ENCODE measurements at regions not wholly inside any gene's neighbourhood (a gene's known extent, or its start where the extent isn't known, plus 50 kb on each side); places are given as distances from the start of the nearest gene placed in this dataset.
"Not testable (repeated sequence)": the region's sequence is repeated elsewhere in the genome, so short reads cannot be mapped to it uniquely, and the experiment has no call there.

DNA sequence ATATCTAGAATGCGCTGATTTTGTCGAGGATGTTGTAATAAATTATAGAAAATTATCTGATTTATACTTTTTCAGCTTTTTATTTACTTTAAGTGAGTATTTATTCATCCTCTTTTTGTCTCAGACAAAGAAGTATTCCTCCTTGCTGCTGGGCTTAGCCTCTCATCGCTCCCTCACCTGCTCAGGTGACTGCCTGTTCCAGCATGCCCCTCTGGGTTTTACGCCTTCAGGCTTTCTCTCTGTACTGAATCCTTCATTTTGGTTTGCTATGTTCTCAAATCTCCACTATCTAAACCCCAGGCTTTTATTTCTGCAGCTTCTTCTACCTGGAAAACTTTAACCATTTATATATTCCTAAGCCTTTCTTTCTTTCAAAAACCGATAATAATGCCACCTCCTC is 1650.9 kb upstream of the SEL1L start:
- TF ChIP-seq RARB (CRISPR knock-in tag; IDR thresholded peaks at IDR 0.05): no peak
- no peak for TF ChIP-seq HOXB5 (CRISPR knock-in tag; IDR thresholded peaks at IDR 0.05)
- no peak for TF ChIP-seq RNF2 (IDR thresholded peaks at IDR 0.05; ENCODE audit: borderline replicate concordance, low read depth)
- TF ChIP-seq TP53 (CRISPR knock-in tag; IDR thresholded peaks at IDR 0.05): no peak
- TF ChIP-seq, protein P1, sequence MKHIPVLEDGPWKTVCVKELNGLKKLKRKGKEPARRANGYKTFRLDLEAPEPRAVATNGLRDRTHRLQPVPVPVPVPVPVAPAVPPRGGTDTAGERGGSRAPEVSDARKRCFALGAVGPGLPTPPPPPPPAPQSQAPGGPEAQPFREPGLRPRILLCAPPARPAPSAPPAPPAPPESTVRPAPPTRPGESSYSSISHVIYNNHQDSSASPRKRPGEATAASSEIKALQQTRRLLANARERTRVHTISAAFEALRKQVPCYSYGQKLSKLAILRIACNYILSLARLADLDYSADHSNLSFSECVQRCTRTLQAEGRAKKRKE (CRISPR knock-in tag; IDR thresholded peaks at IDR 0.05; ENCODE audit: low read depth): no peak
- TF ChIP-seq HOXB13 (CRISPR knock-in tag; IDR thresholded peaks at IDR 0.05; ENCODE audit: low read depth): no peak
- TF ChIP-seq, protein P2, sequence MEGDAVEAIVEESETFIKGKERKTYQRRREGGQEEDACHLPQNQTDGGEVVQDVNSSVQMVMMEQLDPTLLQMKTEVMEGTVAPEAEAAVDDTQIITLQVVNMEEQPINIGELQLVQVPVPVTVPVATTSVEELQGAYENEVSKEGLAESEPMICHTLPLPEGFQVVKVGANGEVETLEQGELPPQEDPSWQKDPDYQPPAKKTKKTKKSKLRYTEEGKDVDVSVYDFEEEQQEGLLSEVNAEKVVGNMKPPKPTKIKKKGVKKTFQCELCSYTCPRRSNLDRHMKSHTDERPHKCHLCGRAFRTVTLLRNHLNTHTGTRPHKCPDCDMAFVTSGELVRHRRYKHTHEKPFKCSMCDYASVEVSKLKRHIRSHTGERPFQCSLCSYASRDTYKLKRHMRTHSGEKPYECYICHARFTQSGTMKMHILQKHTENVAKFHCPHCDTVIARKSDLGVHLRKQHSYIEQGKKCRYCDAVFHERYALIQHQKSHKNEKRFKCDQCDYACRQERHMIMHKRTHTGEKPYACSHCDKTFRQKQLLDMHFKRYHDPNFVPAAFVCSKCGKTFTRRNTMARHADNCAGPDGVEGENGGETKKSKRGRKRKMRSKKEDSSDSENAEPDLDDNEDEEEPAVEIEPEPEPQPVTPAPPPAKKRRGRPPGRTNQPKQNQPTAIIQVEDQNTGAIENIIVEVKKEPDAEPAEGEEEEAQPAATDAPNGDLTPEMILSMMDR (IDR thresholded peaks at IDR 0.05): no peak
- no peak for TF ChIP-seq FOSB (CRISPR knock-in tag; IDR thresholded peaks at IDR 0.05)
- no peak for TF ChIP-seq NPAS2 (CRISPR knock-in tag; IDR thresholded peaks at IDR 0.05; ENCODE audit: borderline replicate concordance)
- TF ChIP-seq, protein P3, sequence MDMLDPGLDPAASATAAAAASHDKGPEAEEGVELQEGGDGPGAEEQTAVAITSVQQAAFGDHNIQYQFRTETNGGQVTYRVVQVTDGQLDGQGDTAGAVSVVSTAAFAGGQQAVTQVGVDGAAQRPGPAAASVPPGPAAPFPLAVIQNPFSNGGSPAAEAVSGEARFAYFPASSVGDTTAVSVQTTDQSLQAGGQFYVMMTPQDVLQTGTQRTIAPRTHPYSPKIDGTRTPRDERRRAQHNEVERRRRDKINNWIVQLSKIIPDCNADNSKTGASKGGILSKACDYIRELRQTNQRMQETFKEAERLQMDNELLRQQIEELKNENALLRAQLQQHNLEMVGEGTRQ (IDR thresholded peaks at IDR 0.05): no peak
- TF ChIP-seq POLR2A (IDR thresholded peaks at IDR 0.05; ENCODE audit: low read length): no peak
- TF ChIP-seq GATA3 (IDR thresholded peaks at IDR 0.05; ENCODE audit: borderline replicate concordance): no peak
- no peak for TF ChIP-seq BHLHE40 (IDR thresholded peaks at IDR 0.05; ENCODE audit: low read depth, low read length)
- TF ChIP-seq SMC3 (IDR thresholded peaks at IDR 0.05): no peak
- H3K9me3 ChIP-seq: peaks cover 4% of the 10 kb centered on the region; the same call in 1 of the 3 replicates
- ChIA-PET CTCF (interaction anchor here (0.6 kb wide), 1 partner anchor 688 kb away, joined by 3 read pairs; no protein-coding TSS in a partner anchor), POLR2A (no interaction called here)
- DNase-seq (ENCODE audit: low read depth in 1 of 2, low spot score in 1 of 2) (no peak), FAIRE-seq (no peak), ATAC-seq (no peak)
- no peaks in the 10 kb centered on the region for H3K4me1 ChIP-seq
- no peak overlapping the region for H3K4me3 ChIP-seq
- no peak overlapping the region for H3K4me2 ChIP-seq
- H3K27ac ChIP-seq: no peak overlapping the region
- WGBS (ENCODE audit: missing lambda C conversion rate): 5% methylated on average over 5 of the region's 5 CpGs

DNA sequence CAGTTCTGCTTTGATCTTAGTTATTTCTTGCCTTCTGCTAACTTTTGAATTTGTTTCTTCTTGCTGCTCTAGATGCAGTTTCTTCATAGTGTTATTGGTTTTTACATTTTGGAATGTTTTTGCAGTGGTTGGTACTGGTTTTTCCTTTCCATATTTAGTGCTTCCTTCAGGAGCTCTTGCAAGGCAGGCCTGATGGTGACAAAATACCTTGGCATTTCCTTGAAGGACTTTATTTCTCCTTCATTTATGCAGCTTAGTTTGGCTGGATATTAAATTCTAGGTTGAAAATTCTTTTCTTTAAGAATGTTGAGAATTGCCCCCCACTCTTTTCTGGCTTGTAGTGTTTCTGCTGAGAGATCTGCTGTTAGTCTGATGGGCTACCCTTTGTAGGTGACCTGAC is 1654.7 kb upstream of the SEL1L start:
- DNase-seq (ENCODE audit: low read depth in 1 of 2, low spot score in 1 of 2); ATAC-seq; H3K4me2 ChIP-seq; POLR2A ChIA-PET; H3K4me3 ChIP-seq; H3K27ac ChIP-seq; CTCF ChIA-PET; FAIRE-seq; H3K4me1 ChIP-seq; H3K9me3 ChIP-seq: not testable (repeated sequence)

DNA sequence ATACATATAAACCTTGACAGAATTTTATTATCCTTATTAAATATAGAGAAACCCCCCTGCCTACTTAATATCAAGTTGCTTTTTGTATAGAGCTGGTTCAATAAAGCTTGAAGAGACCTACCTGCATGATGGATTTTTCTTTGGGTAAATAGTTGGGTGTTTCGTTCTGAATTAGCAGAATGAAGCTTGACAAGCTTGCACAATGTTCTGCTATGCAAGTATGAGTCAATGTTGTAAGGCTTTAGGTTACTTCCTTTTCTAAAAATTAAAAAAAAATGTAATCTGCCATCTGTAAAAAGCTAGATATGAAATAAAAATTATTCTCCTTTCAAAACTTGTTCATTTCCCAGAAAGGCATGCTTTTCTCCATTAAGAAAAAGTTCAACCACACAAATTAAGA is 1662.6 kb upstream of the SEL1L start:
- Histone ChIP-seq H3K4me3 (no peak overlapping the region), H3K9me3 (no peaks in the 10 kb centered on the region), H3K4me2 (no peak overlapping the region), H3K4me1 (no peaks in the 10 kb centered on the region), H3K27ac (no peak overlapping the region)
- WGBS (ENCODE audit: missing lambda C conversion rate): 3% methylated on average over 1 of the region's 1 CpG
- ATAC-seq (no peak), DNase-seq (ENCODE audit: low read depth in 1 of 2, low spot score in 1 of 2) (no peak), FAIRE-seq (no peak)
- ChIA-PET POLR2A (no interaction called here), CTCF (interaction anchor here (0.6 kb wide), 1 partner anchor 1504 kb away, joined by 5 read pairs; no protein-coding TSS in a partner anchor)
- TF ChIP-seq CHD4 (IDR thresholded peaks at IDR 0.05; ENCODE audit: borderline replicate concordance) (no peak), ESRRA (IDR thresholded peaks at IDR 0.05; ENCODE audit: borderline replicate concordance, low read length) (no peak), MAZ (IDR thresholded peaks at IDR 0.05; ENCODE audit: borderline replicate concordance, low read depth, low read length) (no peak), POLR2A (IDR thresholded peaks at IDR 0.05; ENCODE audit: low read length) (no peak), HOXA7 (CRISPR knock-in tag; IDR thresholded peaks at IDR 0.05) (no peak), RCOR1 (IDR thresholded peaks at IDR 0.05; ENCODE audit: low read depth, low read length) (no peak), RAD21 (conservative IDR thresholded peaks at IDR 0.05 in 1 of 2, IDR thresholded peaks at IDR 0.05 in 1 of 2) (no peak), RNF2 (IDR thresholded peaks at IDR 0.05; ENCODE audit: borderline replicate concordance, low read depth) (no peak), JUNB (IDR thresholded peaks at IDR 0.05) (no peak), ZFP36 (IDR thresholded peaks at IDR 0.05; ENCODE audit: borderline replicate concordance, partially characterized antibody) (no peak), HDAC2 (IDR thresholded peaks at IDR 0.05) (no peak), NFE2L2 (conservative IDR thresholded peaks at IDR 0.05; ENCODE audit: low read length) (no peak)
- TF ChIP-seq, protein P1 (CRISPR knock-in tag; IDR thresholded peaks at IDR 0.05; ENCODE audit: low read depth): no peak
- TF ChIP-seq, protein P4, sequence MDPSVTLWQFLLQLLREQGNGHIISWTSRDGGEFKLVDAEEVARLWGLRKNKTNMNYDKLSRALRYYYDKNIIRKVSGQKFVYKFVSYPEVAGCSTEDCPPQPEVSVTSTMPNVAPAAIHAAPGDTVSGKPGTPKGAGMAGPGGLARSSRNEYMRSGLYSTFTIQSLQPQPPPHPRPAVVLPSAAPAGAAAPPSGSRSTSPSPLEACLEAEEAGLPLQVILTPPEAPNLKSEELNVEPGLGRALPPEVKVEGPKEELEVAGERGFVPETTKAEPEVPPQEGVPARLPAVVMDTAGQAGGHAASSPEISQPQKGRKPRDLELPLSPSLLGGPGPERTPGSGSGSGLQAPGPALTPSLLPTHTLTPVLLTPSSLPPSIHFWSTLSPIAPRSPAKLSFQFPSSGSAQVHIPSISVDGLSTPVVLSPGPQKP (IDR thresholded peaks at IDR 0.05; ENCODE audit: low read depth, low read length): no peak
- TF ChIP-seq, protein P5, sequence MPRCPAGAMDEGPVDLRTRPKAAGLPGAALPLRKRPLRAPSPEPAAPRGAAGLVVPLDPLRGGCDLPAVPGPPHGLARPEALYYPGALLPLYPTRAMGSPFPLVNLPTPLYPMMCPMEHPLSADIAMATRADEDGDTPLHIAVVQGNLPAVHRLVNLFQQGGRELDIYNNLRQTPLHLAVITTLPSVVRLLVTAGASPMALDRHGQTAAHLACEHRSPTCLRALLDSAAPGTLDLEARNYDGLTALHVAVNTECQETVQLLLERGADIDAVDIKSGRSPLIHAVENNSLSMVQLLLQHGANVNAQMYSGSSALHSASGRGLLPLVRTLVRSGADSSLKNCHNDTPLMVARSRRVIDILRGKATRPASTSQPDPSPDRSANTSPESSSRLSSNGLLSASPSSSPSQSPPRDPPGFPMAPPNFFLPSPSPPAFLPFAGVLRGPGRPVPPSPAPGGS (IDR thresholded peaks at IDR 0.05): no peak
